ENCODE measurements at regions not wholly inside any gene's neighbourhood (a gene's known extent, or its start where the extent isn't known, plus 50 kb on each side); places are given as distances from the start of the nearest gene placed in this dataset.

GRCh38 chr15:70475407-70475781 lies 288.0 kb downstream of the UACA start:
- Mint-ChIP-seq H3K9me3 (ENCODE audit: unreplicated experiment) (no peaks in the 10 kb centered on the region), H3K27ac (ENCODE audit: unreplicated experiment) (no peak overlapping the region), H3K4me1 (ENCODE audit: low read depth, unreplicated experiment) (no peaks in the 10 kb centered on the region), H3K27me3 (ENCODE audit: unreplicated experiment) (peaks cover 5% of the 10 kb centered on the region), H3K36me3 (ENCODE audit: unreplicated experiment) (no peaks in the 10 kb centered on the region), H3K4me3 (ENCODE audit: unreplicated experiment) (no peak overlapping the region)
- DNase-seq, result no peak
- no peak for TF ChIP-seq CTCF (IDR thresholded peaks at IDR 0.05; ENCODE audit: partially characterized antibody, unreplicated experiment)

- H3K27me3 Mint-ChIP-seq (ENCODE audit: unreplicated experiment), result peaks cover 6% of the 10 kb centered on the region
- no peaks in the 10 kb centered on the region for H3K9me3 Mint-ChIP-seq (ENCODE audit: unreplicated experiment)
- no peak for TF ChIP-seq CTCF (IDR thresholded peaks at IDR 0.05; ENCODE audit: partially characterized antibody, unreplicated experiment)
- no peak overlapping the region for H3K4me3 Mint-ChIP-seq (ENCODE audit: unreplicated experiment)
- no peak overlapping the region for H3K27ac Mint-ChIP-seq (ENCODE audit: unreplicated experiment)
- DNase-seq, result no peak
- H3K4me1 Mint-ChIP-seq (ENCODE audit: low read depth, unreplicated experiment), result peaks cover 4% of the 10 kb centered on the region
- H3K36me3 Mint-ChIP-seq (ENCODE audit: unreplicated experiment), result no peaks in the 10 kb centered on the region
Observed at GRCh38 chr15:70474471-70475406, 288.6 kb downstream of the UACA start.

GRCh38 chr15:70473581-70474370 lies 289.6 kb downstream of the UACA start:
- H3K4me3 Mint-ChIP-seq (ENCODE audit: unreplicated experiment), result no peak overlapping the region
- peaks cover 7% of the 10 kb centered on the region for H3K4me1 Mint-ChIP-seq (ENCODE audit: low read depth, unreplicated experiment)
- no peak for DNase-seq
- no peak overlapping the region for H3K27ac Mint-ChIP-seq (ENCODE audit: unreplicated experiment)
- H3K27me3 Mint-ChIP-seq (ENCODE audit: unreplicated experiment), result peaks cover 9% of the 10 kb centered on the region
- no peak for TF ChIP-seq CTCF (IDR thresholded peaks at IDR 0.05; ENCODE audit: partially characterized antibody, unreplicated experiment)
- no peaks in the 10 kb centered on the region for H3K9me3 Mint-ChIP-seq (ENCODE audit: unreplicated experiment)
- H3K36me3 Mint-ChIP-seq (ENCODE audit: unreplicated experiment), result no peaks in the 10 kb centered on the region

- peaks cover 7% of the 10 kb centered on the region for H3K27me3 Mint-ChIP-seq (ENCODE audit: unreplicated experiment)
- no peak overlapping the region for H3K27ac Mint-ChIP-seq (ENCODE audit: unreplicated experiment)
- peaks cover 9% of the 10 kb centered on the region for H3K4me1 Mint-ChIP-seq (ENCODE audit: low read depth, unreplicated experiment)
- no peak for TF ChIP-seq CTCF (IDR thresholded peaks at IDR 0.05; ENCODE audit: partially characterized antibody, unreplicated experiment)
- no peaks in the 10 kb centered on the region for H3K36me3 Mint-ChIP-seq (ENCODE audit: unreplicated experiment)
- H3K9me3 Mint-ChIP-seq (ENCODE audit: unreplicated experiment), result no peaks in the 10 kb centered on the region
- no peak for DNase-seq
- no peak overlapping the region for H3K4me3 Mint-ChIP-seq (ENCODE audit: unreplicated experiment)
Observed at GRCh38 chr15:70471517-70471916, 291.8 kb downstream of the UACA start.
